ENCODE measurements at regions not wholly inside any gene's neighbourhood (a gene's known extent, or its start where the extent isn't known, plus 50 kb on each side); places are given as distances from the start of the nearest gene placed in this dataset.
A peak's percentile ranks its signal among the peaks of the same experiment; 100 is the strongest.

GRCh38 chr9:13397661-13398060, 118.2 kb upstream of the MPDZ start:
- H3K4me1 ChIP-seq: no peaks in the 10 kb centered on the region
- TF ChIP-seq POLR2A (IDR thresholded peaks at IDR 0.05): no peak
- no peak for TF ChIP-seq CTCF (IDR thresholded peaks at IDR 0.05)
- no peaks in the 10 kb centered on the region for H3K27me3 ChIP-seq
- H3K4me3 ChIP-seq: no peak overlapping the region
- no peak for DNase-seq
- H3K27ac ChIP-seq: no peak overlapping the region
- H3K36me3 ChIP-seq: no peaks in the 10 kb centered on the region
- H3K9me3 ChIP-seq: no peaks in the 10 kb centered on the region

GRCh38 chr9:13397220-13397619, 117.7 kb upstream of the MPDZ start:
- H3K27me3 ChIP-seq: no peaks in the 10 kb centered on the region
- H3K27ac ChIP-seq: no peak overlapping the region
- H3K36me3 ChIP-seq: no peaks in the 10 kb centered on the region
- no peak for TF ChIP-seq CTCF (IDR thresholded peaks at IDR 0.05)
- H3K4me3 ChIP-seq: no peak overlapping the region
- no peak for DNase-seq
- H3K4me1 ChIP-seq: no peaks in the 10 kb centered on the region
- no peaks in the 10 kb centered on the region for H3K9me3 ChIP-seq

- Histone ChIP-seq H3K4me1 (no peaks in the 10 kb centered on the region), H3K27me3 (no peaks in the 10 kb centered on the region), H3K4me3 (no peak overlapping the region), H3K36me3 (no peaks in the 10 kb centered on the region), H3K9me3 (peaks cover 0 to 2% (median 0%) of the 10 kb centered on the region in 4 donors), H3K27ac (no peak overlapping the region)
- TF ChIP-seq CTCF (IDR thresholded peaks at IDR 0.05): no peak
- no peak for TF ChIP-seq POLR2A (IDR thresholded peaks at IDR 0.05)
- DNase-seq: no peak
Measured at GRCh38 chr9:13396418-13396817, 116.9 kb upstream of the MPDZ start.

GRCh38 chr9:13395156-13395555, 115.7 kb upstream of the MPDZ start:
- H3K4me1 ChIP-seq: no peaks in the 10 kb centered on the region
- peaks cover 0 to 3% (median 0%) of the 10 kb centered on the region in 4 donors for H3K9me3 ChIP-seq
- H3K4me3 ChIP-seq: no peak overlapping the region
- H3K27ac ChIP-seq: no peak overlapping the region
- H3K27me3 ChIP-seq: no peaks in the 10 kb centered on the region
- H3K36me3 ChIP-seq: no peaks in the 10 kb centered on the region
- TF ChIP-seq POLR2A (IDR thresholded peaks at IDR 0.05): no peak
- TF ChIP-seq CTCF (IDR thresholded peaks at IDR 0.05): no peak
- DNase-seq: no peak

- Histone ChIP-seq H3K27ac (peak overlapping the region in 1 of 4 donors; percentile 18), H3K4me1 (no peaks in the 10 kb centered on the region), H3K36me3 (no peaks in the 10 kb centered on the region), H3K9me3 (peaks cover 0 to 3% (median 0%) of the 10 kb centered on the region in 4 donors), H3K27me3 (no peaks in the 10 kb centered on the region), H3K4me3 (no peak overlapping the region)
- TF ChIP-seq CTCF (IDR thresholded peaks at IDR 0.05) (no peak), POLR2A (IDR thresholded peaks at IDR 0.05) (no peak)
- no peak for DNase-seq
Measured at GRCh38 chr9:13388157-13388556, 108.7 kb upstream of the MPDZ start.

- H3K27ac ChIP-seq: peak overlapping the region in 1 of 4 donors; percentile 18
- H3K27me3 ChIP-seq: no peaks in the 10 kb centered on the region
- peaks cover 0 to 3% (median 0%) of the 10 kb centered on the region in 4 donors for H3K9me3 ChIP-seq
- H3K36me3 ChIP-seq: no peaks in the 10 kb centered on the region
- H3K4me3 ChIP-seq: no peak overlapping the region
- no peaks in the 10 kb centered on the region for H3K4me1 ChIP-seq
- TF ChIP-seq POLR2A (IDR thresholded peaks at IDR 0.05): no peak
- no peak for TF ChIP-seq CTCF (IDR thresholded peaks at IDR 0.05)
- no peak for DNase-seq
Measured at GRCh38 chr9:13387734-13388067, 108.2 kb upstream of the MPDZ start.

All from Peyer's patch (tissue), 4 donors.